Ureter (tissue), 1 donor: ENCODE measurements at regions not wholly inside any gene's neighbourhood (a gene's known extent, or its start where the extent isn't known, plus 50 kb on each side); places are given as distances from the start of the nearest gene placed in this dataset.

Source experiments
- DNase-seq: peaks from one replicate; pipeline ENCODE4 v3.0.0-alpha.2; 2020; ENCODE audit warnings: low spot score
- donor health status: DM: yes; HTN: yes; CAD: no.

- DNase-seq: no peak
Observed at GRCh38 chr4:135605076-135605475, 1403.5 kb upstream of the PABPC4L start.

- no peak for DNase-seq
Observed at GRCh38 chr4:135604531-135604930, 1402.9 kb upstream of the PABPC4L start.

- DNase-seq: no peak
Observed at GRCh38 chr4:135601351-135601750, 1399.8 kb upstream of the PABPC4L start.

- DNase-seq: no peak
Observed at GRCh38 chr4:135598151-135598550, 1396.6 kb upstream of the PABPC4L start.

GRCh38 chr4:135594521-135594920, 1392.9 kb upstream of the PABPC4L start:
- no peak for DNase-seq

- no peak for DNase-seq
Observed at GRCh38 chr4:135575041-135575440, 1373.5 kb upstream of the PABPC4L start.

- no peak for DNase-seq
Observed at GRCh38 chr4:135573251-135573650, 1371.7 kb upstream of the PABPC4L start.

GRCh38 chr4:135564090-135564489, 1362.5 kb upstream of the PABPC4L start:
- no peak for DNase-seq

- DNase-seq: no peak
Observed at GRCh38 chr4:135553213-135553612, 1351.6 kb upstream of the PABPC4L start.

GRCh38 chr4:135552131-135552530, 1350.5 kb upstream of the PABPC4L start:
- DNase-seq: no peak

GRCh38 chr4:135548711-135549110, 1347.1 kb upstream of the PABPC4L start:
- no peak for DNase-seq

- DNase-seq: no peak
Observed at GRCh38 chr4:135545616-135546317, 1344.2 kb upstream of the PABPC4L start.

- no peak for DNase-seq
Observed at GRCh38 chr4:135538698-135539097, 1337.1 kb upstream of the PABPC4L start.

- DNase-seq: no peak
Observed at GRCh38 chr4:135533053-135533452, 1331.5 kb upstream of the PABPC4L start.

GRCh38 chr4:135532132-135532531, 1330.5 kb upstream of the PABPC4L start:
- no peak for DNase-seq

GRCh38 chr4:135515295-135515694, 1313.7 kb upstream of the PABPC4L start:
- no peak for DNase-seq

GRCh38 chr4:135510582-135510981, 1309.0 kb upstream of the PABPC4L start:
- no peak for DNase-seq

GRCh38 chr4:135508006-135508714, 1306.6 kb upstream of the PABPC4L start:
- DNase-seq: no peak

- DNase-seq: no peak
Observed at GRCh38 chr4:135497563-135498152, 1296.1 kb upstream of the PABPC4L start.

- DNase-seq: no peak
Observed at GRCh38 chr4:135492439-135492838, 1290.8 kb upstream of the PABPC4L start.

- no peak for DNase-seq
Observed at GRCh38 chr4:135485371-135485770, 1283.8 kb upstream of the PABPC4L start.

- no peak for DNase-seq
Observed at GRCh38 chr4:135476272-135476671, 1274.7 kb upstream of the PABPC4L start.

- no peak for DNase-seq
Observed at GRCh38 chr4:135464311-135464710, 1262.7 kb upstream of the PABPC4L start.
